AG04450 (cell line): ENCODE measurements at regions not wholly inside any gene's neighbourhood (a gene's known extent, or its start where the extent isn't known, plus 50 kb on each side); places are given as distances from the start of the nearest gene placed in this dataset. TPM values are rescaled to one million over a fixed set of nuclear protein-coding genes. Genes with fewer than 3 reads are reported as not detected.

ENCODE experiments used
- CTCF ChIA-PET: fragments of 300-600, 350-600 bp; formaldehyde crosslinking; extraction: SDS; loops from one replicate; lab custom pipeline; 2022; ENCODE audit warnings: antibody characterized with exemption, inconsistent platforms; lab: Charles Lee
- POLR2A ChIA-PET: fragments of 350-600 bp; formaldehyde crosslinking; extraction: SDS; loops from one replicate; lab custom pipeline; 2021; ENCODE audit warnings: antibody characterized with exemption, inconsistent platforms; lab: Yijun Ruan, JAX
- DNase-seq: peaks from one replicate; pipeline ENCODE4 v3.0.0-alpha.2; 2011; ENCODE audit warnings: low read depth, low spot score
- H3K27ac ChIP-seq: one replicate; pipeline ENCODE4 v1.5.1; 2012; ENCODE audit warnings: low read depth, low read length, control low read depth
- H3K27me3 ChIP-seq: one replicate; pipeline ENCODE4 v1.6.0; 2012; ENCODE audit warnings: low read length; ENCODE audit not compliant: control insufficient read depth, insufficient read depth
- H3K4me3 ChIP-seq: 2 replicates; pipeline ENCODE4 v1.5.1; 2011; ENCODE audit warnings: mild to moderate bottlenecking, low read depth, low read length, control low read depth
- H3K9me3 ChIP-seq: 2 replicates; pipeline ENCODE4 v1.5.1; 2012; ENCODE audit warnings: low read length; ENCODE audit not compliant: control insufficient read depth, insufficient read depth
- small RNA-seq: library from RNA; depleted of rRNA; stranded (forward); fragments of <200 nt; gene quantifications from one replicate; pipeline ENCODE3, GENCODE V24; 2012; ENCODE audit warnings: low read depth; ENCODE audit not compliant: insufficient read length
- TF ChIP-seq, protein P1 (sequence below): IDR thresholded peaks from 2 replicates; pipeline ENCODE4 v1.5.1; 2011; ENCODE audit warnings: low read depth, low read length, control low read depth, inconsistent platforms

GRCh38 chr1:202067188-202067974 lies 55.3 kb upstream of the GPR37L1 start:
- Histone ChIP-seq H3K27ac (no peak overlapping the region), H3K9me3 (no peaks in the 10 kb centered on the region), H3K27me3 (peaks cover 3% of the 10 kb centered on the region), H3K4me3 (no peak overlapping the region)
- TF ChIP-seq, protein P1, sequence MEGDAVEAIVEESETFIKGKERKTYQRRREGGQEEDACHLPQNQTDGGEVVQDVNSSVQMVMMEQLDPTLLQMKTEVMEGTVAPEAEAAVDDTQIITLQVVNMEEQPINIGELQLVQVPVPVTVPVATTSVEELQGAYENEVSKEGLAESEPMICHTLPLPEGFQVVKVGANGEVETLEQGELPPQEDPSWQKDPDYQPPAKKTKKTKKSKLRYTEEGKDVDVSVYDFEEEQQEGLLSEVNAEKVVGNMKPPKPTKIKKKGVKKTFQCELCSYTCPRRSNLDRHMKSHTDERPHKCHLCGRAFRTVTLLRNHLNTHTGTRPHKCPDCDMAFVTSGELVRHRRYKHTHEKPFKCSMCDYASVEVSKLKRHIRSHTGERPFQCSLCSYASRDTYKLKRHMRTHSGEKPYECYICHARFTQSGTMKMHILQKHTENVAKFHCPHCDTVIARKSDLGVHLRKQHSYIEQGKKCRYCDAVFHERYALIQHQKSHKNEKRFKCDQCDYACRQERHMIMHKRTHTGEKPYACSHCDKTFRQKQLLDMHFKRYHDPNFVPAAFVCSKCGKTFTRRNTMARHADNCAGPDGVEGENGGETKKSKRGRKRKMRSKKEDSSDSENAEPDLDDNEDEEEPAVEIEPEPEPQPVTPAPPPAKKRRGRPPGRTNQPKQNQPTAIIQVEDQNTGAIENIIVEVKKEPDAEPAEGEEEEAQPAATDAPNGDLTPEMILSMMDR: no peak
- POLR2A ChIA-PET: no interaction called here
- no peak for DNase-seq
- CTCF ChIA-PET: interaction anchor here (1.4 kb wide), 1 partner anchor 68 kb away, joined by 3 read pairs; no protein-coding TSS in a partner anchor

- ChIA-PET CTCF (interaction anchor here (0.7 to 1.4 kb wide), 3 partner anchors 19 to 69 kb away, joined by 3 to 9 read pairs (median 3); partner anchors contain the start of gene GPR37L1), POLR2A (no interaction called here)
- no peak overlapping the region for H3K27ac ChIP-seq
- no peak for DNase-seq
- H3K9me3 ChIP-seq: no peaks in the 10 kb centered on the region
- peaks cover 3% of the 10 kb centered on the region for H3K27me3 ChIP-seq
- no peak overlapping the region for H3K4me3 ChIP-seq
- TF ChIP-seq, protein P1: no peak
These were observed 54.1 kb upstream of the GPR37L1 start for GRCh38 chr1:202068596-202068995.

GRCh38 chr1:202069662-202070061 lies 53.1 kb upstream of the GPR37L1 start:
- Histone ChIP-seq H3K27ac (no peak overlapping the region), H3K4me3 (no peak overlapping the region), H3K9me3 (no peaks in the 10 kb centered on the region), H3K27me3 (peaks cover 3% of the 10 kb centered on the region)
- ChIA-PET POLR2A (no interaction called here), CTCF (no interaction called here)
- TF ChIP-seq, protein P1: no peak
- DNase-seq: no peak

GRCh38 chr1:202072211-202072765 lies 50.4 kb upstream of the GPR37L1 start:
- Histone ChIP-seq H3K4me3 (no peak overlapping the region), H3K27me3 (peaks cover under 1% of the 10 kb centered on the region), H3K27ac (no peak overlapping the region), H3K9me3 (no peaks in the 10 kb centered on the region)
- CTCF ChIA-PET: no interaction called here
- no peak for DNase-seq
- TF ChIP-seq, protein P1: no peak
- POLR2A ChIA-PET: no interaction called here

Small RNAs in the stretch of these regions (small RNA-seq; reads per million reads assigned to genes)
- not detected for gene RF00019
